Neuronal stem cell (in vitro differentiated cells): ENCODE measurements at regions not wholly inside any gene's neighbourhood (a gene's known extent, or its start where the extent isn't known, plus 50 kb on each side); places are given as distances from the start of the nearest gene placed in this dataset.

Experiments
- DNase-seq: peaks from one replicate; pipeline ENCODE4 v3.0.0-alpha.2; 2013; ENCODE audit warnings: low spot score
- H2AFZ ChIP-seq: one replicate; pipeline ENCODE4 v1.6.1; 2013; ENCODE audit warnings: mild to moderate bottlenecking, low read length, inconsistent platforms
- H2AK5ac ChIP-seq: 2 replicates; pipeline ENCODE4 v1.6.1; 2013; ENCODE audit warnings: low read depth, mild to moderate bottlenecking, inconsistent platforms, low read length, moderate library complexity, mixed read lengths
- H2BK120ac ChIP-seq: 2 replicates; pipeline ENCODE4 v1.6.1; 2013; ENCODE audit warnings: low read depth, mild to moderate bottlenecking, inconsistent platforms, low read length, moderate library complexity, mixed read lengths
- H2BK12ac ChIP-seq: one replicate; pipeline ENCODE4 v1.6.1; 2013; ENCODE audit warnings: low read length, inconsistent platforms
- H2BK15ac ChIP-seq: 2 replicates; pipeline ENCODE4 v1.6.1; 2013; ENCODE audit warnings: mild to moderate bottlenecking, low read length, inconsistent platforms, mixed read lengths
- H2BK5ac ChIP-seq: one replicate; pipeline ENCODE4 v1.6.1; 2013; ENCODE audit warnings: inconsistent platforms, mild to moderate bottlenecking, low read length, moderate library complexity
- H3K14ac ChIP-seq: one replicate; pipeline ENCODE4 v1.6.1; 2013; ENCODE audit warnings: low read length, inconsistent platforms
- H3K18ac ChIP-seq: 2 replicates; pipeline ENCODE4 v1.6.1; 2013; ENCODE audit warnings: low read length, inconsistent platforms
- H3K23ac ChIP-seq: 2 replicates; pipeline ENCODE4 v1.6.1; 2013; ENCODE audit warnings: low read depth, mild to moderate bottlenecking, mixed read lengths, low read length, inconsistent platforms; ENCODE audit not compliant: poor library complexity
- H3K27ac ChIP-seq: replicated peaks from 3 replicates; pipeline ENCODE4 v1.5.1; 2013; ENCODE audit warnings: low read length, inconsistent platforms
- H3K27me3 ChIP-seq, 3 experiments: 2 replicates each; pipeline ENCODE4 v1.6.1; 2013; ENCODE audit warnings: low read length in 3 of 3, mild to moderate bottlenecking in 2 of 3, inconsistent platforms in 1 of 3, low read depth in 1 of 3, mixed read lengths in 1 of 3, moderate library complexity in 1 of 3; ENCODE audit not compliant: control insufficient read depth in 3 of 3, insufficient read depth in 3 of 3
- H3K36me3 ChIP-seq, 2 donors: replicated peaks in 1 of 2; 2 replicates each; pipeline ENCODE4 v1.6.1; 2013; ENCODE audit warnings: low read length in 2 of 2; ENCODE audit not compliant: control insufficient read depth in 2 of 2, insufficient read depth in 2 of 2
- H3K4ac ChIP-seq: 2 replicates; pipeline ENCODE4 v1.6.1; 2013; ENCODE audit warnings: inconsistent platforms, mild to moderate bottlenecking, low read length, moderate library complexity
- H3K4me1 ChIP-seq, 2 donors: 1 replicate in 1 of 2; 2 replicates in 1 of 2; pipeline ENCODE4 v1.6.1; 2013; ENCODE audit warnings: low read length in 2 of 2, low read depth in 1 of 2; ENCODE audit not compliant: control insufficient read depth in 2 of 2, insufficient read depth in 1 of 2
- H3K4me2 ChIP-seq: one replicate; pipeline ENCODE4 v1.6.1; 2013; ENCODE audit warnings: mild to moderate bottlenecking, low read length, inconsistent platforms; ENCODE audit not compliant: insufficient read depth, poor library complexity, severe bottlenecking
- H3K4me3 ChIP-seq, 2 donors: 2 replicates each; pipeline ENCODE4 v1.5.1; 2013; ENCODE audit warnings: low read length in 2 of 2, mild to moderate bottlenecking in 2 of 2, inconsistent platforms in 1 of 2, moderate library complexity in 1 of 2
- H3K79me1 ChIP-seq: one replicate; pipeline ENCODE4 v1.6.1; 2013; ENCODE audit warnings: low read depth, mild to moderate bottlenecking, inconsistent platforms, low read length, moderate library complexity
- H3K9ac ChIP-seq: one replicate; pipeline ENCODE4 v1.6.1; 2013; ENCODE audit warnings: mild to moderate bottlenecking, low read depth, low read length, inconsistent platforms; ENCODE audit not compliant: poor library complexity
- H3K9me3 ChIP-seq, 2 donors: replicated peaks in 1 of 2; 2 replicates each; pipeline versions ENCODE3 to v1.6.1; 2013; ENCODE audit warnings: low read length in 2 of 2, mild to moderate bottlenecking in 2 of 2, inconsistent platforms in 1 of 2, low read depth in 1 of 2, mixed read lengths in 1 of 2, moderate library complexity in 1 of 2; ENCODE audit not compliant: control insufficient read depth in 2 of 2, insufficient read depth in 1 of 2
- H4K8ac ChIP-seq: one replicate; pipeline ENCODE4 v1.6.1; 2013; ENCODE audit warnings: low read depth, mild to moderate bottlenecking, inconsistent platforms, low read length, moderate library complexity
- H4K91ac ChIP-seq: one replicate; pipeline ENCODE4 v1.6.1; 2013; ENCODE audit warnings: low read length, low read depth, mild to moderate bottlenecking, inconsistent platforms; ENCODE audit not compliant: poor library complexity
- WGBS, 2 donors: extraction: QIAGEN DNeasy Blood & Tissue Kit; methylation state at CpG; one replicate each; pipeline ENCODE4 v1.1.7; 2013; ENCODE audit warnings: missing lambda C conversion rate in 2 of 2, mixed read lengths in 1 of 2; ENCODE audit not compliant: insufficient read length in 2 of 2, insufficient replicate concordance in 1 of 2; ENCODE audit errors: extremely low coverage in 2 of 2; 5-methylcytosine and 5-hydroxymethylcytosine counted together

GRCh38 chr17:13833921-13834320 is 232.2 kb upstream of the HS3ST3A1 start:
- no peak overlapping the region for H2BK15ac ChIP-seq
- no CpG with 5 or more reads among the region's 2 CpGs for WGBS, 2 donors
- no peaks in the 10 kb centered on the region for H3K27me3 ChIP-seq
- no peak for DNase-seq
- no peak overlapping the region for H2BK120ac ChIP-seq
- no peaks in the 10 kb centered on the region for H3K79me1 ChIP-seq
- no peak overlapping the region for H4K91ac ChIP-seq
- no peak overlapping the region for H3K4me2 ChIP-seq
- no peak overlapping the region for H2BK5ac ChIP-seq
- no peak overlapping the region for H3K4ac ChIP-seq
- no peaks in the 10 kb centered on the region for H3K36me3 ChIP-seq
- H2BK12ac ChIP-seq, result no peak overlapping the region
- no peak overlapping the region for H3K23ac ChIP-seq
- H3K18ac ChIP-seq, result no peak overlapping the region
- no peak overlapping the region for H3K4me3 ChIP-seq
- no peak overlapping the region for H3K14ac ChIP-seq
- no peak overlapping the region for H2AFZ ChIP-seq
- no peak overlapping the region for H4K8ac ChIP-seq
- no peak overlapping the region for H3K9ac ChIP-seq
- H2AK5ac ChIP-seq, result no peak overlapping the region
- H3K9me3 ChIP-seq, result no peaks in the 10 kb centered on the region
- H3K27ac ChIP-seq, result no peak overlapping the region
- H3K4me1 ChIP-seq, result no peaks in the 10 kb centered on the region

- no peaks in the 10 kb centered on the region for H3K4me1 ChIP-seq
- no peak overlapping the region for H4K91ac ChIP-seq
- H3K18ac ChIP-seq, result no peak overlapping the region
- no peak overlapping the region for H3K4me3 ChIP-seq
- H3K27me3 ChIP-seq, result no peaks in the 10 kb centered on the region
- no peak overlapping the region for H2BK120ac ChIP-seq
- no peaks in the 10 kb centered on the region for H3K79me1 ChIP-seq
- H3K23ac ChIP-seq, result no peak overlapping the region
- H3K9ac ChIP-seq, result no peak overlapping the region
- H2AK5ac ChIP-seq, result no peak overlapping the region
- no peaks in the 10 kb centered on the region for H3K9me3 ChIP-seq
- no peak overlapping the region for H3K14ac ChIP-seq
- H2AFZ ChIP-seq, result no peak overlapping the region
- H2BK15ac ChIP-seq, result no peak overlapping the region
- H4K8ac ChIP-seq, result no peak overlapping the region
- no peak overlapping the region for H3K4ac ChIP-seq
- H3K4me2 ChIP-seq, result no peak overlapping the region
- no CpG with 5 or more reads among the region's 2 CpGs for WGBS, 2 donors
- H3K36me3 ChIP-seq, result no peaks in the 10 kb centered on the region
- no peak overlapping the region for H2BK12ac ChIP-seq
- no peak overlapping the region for H2BK5ac ChIP-seq
- no peak overlapping the region for H3K27ac ChIP-seq
- DNase-seq, result no peak
These were observed 233.4 kb upstream of the HS3ST3A1 start for GRCh38 chr17:13835151-13835550.

- H4K8ac ChIP-seq, result no peak overlapping the region
- H3K9ac ChIP-seq, result no peak overlapping the region
- no peak overlapping the region for H2AK5ac ChIP-seq
- no peaks in the 10 kb centered on the region for H3K4me1 ChIP-seq
- no peak overlapping the region for H2AFZ ChIP-seq
- H3K18ac ChIP-seq, result peak overlapping the region; percentile 59
- no peak overlapping the region for H3K4ac ChIP-seq
- no peak overlapping the region for H2BK15ac ChIP-seq
- H3K23ac ChIP-seq, result no peak overlapping the region
- H2BK12ac ChIP-seq, result no peak overlapping the region
- no peaks in the 10 kb centered on the region for H3K79me1 ChIP-seq
- no peak overlapping the region for H2BK120ac ChIP-seq
- no peaks in the 10 kb centered on the region for H3K27me3 ChIP-seq
- no peak overlapping the region for H4K91ac ChIP-seq
- H2BK5ac ChIP-seq, result no peak overlapping the region
- no peaks in the 10 kb centered on the region for H3K36me3 ChIP-seq
- H3K4me3 ChIP-seq, result no peak overlapping the region
- H3K14ac ChIP-seq, result no peak overlapping the region
- H3K9me3 ChIP-seq, result no peaks in the 10 kb centered on the region
- no CpG with 5 or more reads among the region's 12 CpGs for WGBS, 2 donors
- no peak for DNase-seq
- no peak overlapping the region for H3K4me2 ChIP-seq
- no peak overlapping the region for H3K27ac ChIP-seq
These were observed 231.9 kb upstream of the COX10 start for GRCh38 chr17:13837417-13837816.

- no peak overlapping the region for H2AK5ac ChIP-seq
- H3K27me3 ChIP-seq, result no peaks in the 10 kb centered on the region
- no peak overlapping the region for H4K91ac ChIP-seq
- no peaks in the 10 kb centered on the region for H3K36me3 ChIP-seq
- H3K18ac ChIP-seq, result no peak overlapping the region
- no peak overlapping the region for H2BK12ac ChIP-seq
- H3K14ac ChIP-seq, result no peak overlapping the region
- WGBS, 2 donors, result no CpG with 5 or more reads among the region's 1 CpG
- no peaks in the 10 kb centered on the region for H3K4me1 ChIP-seq
- H3K27ac ChIP-seq, result no peak overlapping the region
- H3K4me2 ChIP-seq, result no peak overlapping the region
- no peak overlapping the region for H2BK5ac ChIP-seq
- no peak for DNase-seq
- no peak overlapping the region for H3K9ac ChIP-seq
- no peak overlapping the region for H3K23ac ChIP-seq
- H4K8ac ChIP-seq, result no peak overlapping the region
- H2BK120ac ChIP-seq, result no peak overlapping the region
- no peaks in the 10 kb centered on the region for H3K79me1 ChIP-seq
- H3K9me3 ChIP-seq, result no peaks in the 10 kb centered on the region
- no peak overlapping the region for H3K4me3 ChIP-seq
- no peak overlapping the region for H2BK15ac ChIP-seq
- no peak overlapping the region for H2AFZ ChIP-seq
- no peak overlapping the region for H3K4ac ChIP-seq
These were observed 229.1 kb upstream of the COX10 start for GRCh38 chr17:13840254-13840653.
